OCI-LY7 (cell line): ENCODE measurements at regions not wholly inside any gene's neighbourhood (a gene's known extent, or its start where the extent isn't known, plus 50 kb on each side); places are given as distances from the start of the nearest gene placed in this dataset.
"Not testable (repeated sequence)": the region's sequence is repeated elsewhere in the genome, so short reads cannot be mapped to it uniquely, and the experiment has no call there.

Experiments used
- EZH2phosphoT487 ChIP-seq: fragments of 200-600 bp; sonication (generic); IDR thresholded peaks from 2 replicates; pipeline ENCODE4 v1.6.1; 2018; ENCODE audit warnings: low read depth, borderline replicate concordance, mild to moderate bottlenecking, mixed run types, antibody characterized with exemption, low read length, moderate library complexity, mixed read lengths
- TF ChIP-seq, protein P1 (sequence below): fragments of 200-600 bp; sonication (generic); conservative IDR thresholded peaks from 2 replicates; pipeline ENCODE4 v1.5.1; 2014; ENCODE audit warnings: mild to moderate bottlenecking, antibody characterized with exemption, low read length, moderate library complexity, mixed read lengths

DNA sequence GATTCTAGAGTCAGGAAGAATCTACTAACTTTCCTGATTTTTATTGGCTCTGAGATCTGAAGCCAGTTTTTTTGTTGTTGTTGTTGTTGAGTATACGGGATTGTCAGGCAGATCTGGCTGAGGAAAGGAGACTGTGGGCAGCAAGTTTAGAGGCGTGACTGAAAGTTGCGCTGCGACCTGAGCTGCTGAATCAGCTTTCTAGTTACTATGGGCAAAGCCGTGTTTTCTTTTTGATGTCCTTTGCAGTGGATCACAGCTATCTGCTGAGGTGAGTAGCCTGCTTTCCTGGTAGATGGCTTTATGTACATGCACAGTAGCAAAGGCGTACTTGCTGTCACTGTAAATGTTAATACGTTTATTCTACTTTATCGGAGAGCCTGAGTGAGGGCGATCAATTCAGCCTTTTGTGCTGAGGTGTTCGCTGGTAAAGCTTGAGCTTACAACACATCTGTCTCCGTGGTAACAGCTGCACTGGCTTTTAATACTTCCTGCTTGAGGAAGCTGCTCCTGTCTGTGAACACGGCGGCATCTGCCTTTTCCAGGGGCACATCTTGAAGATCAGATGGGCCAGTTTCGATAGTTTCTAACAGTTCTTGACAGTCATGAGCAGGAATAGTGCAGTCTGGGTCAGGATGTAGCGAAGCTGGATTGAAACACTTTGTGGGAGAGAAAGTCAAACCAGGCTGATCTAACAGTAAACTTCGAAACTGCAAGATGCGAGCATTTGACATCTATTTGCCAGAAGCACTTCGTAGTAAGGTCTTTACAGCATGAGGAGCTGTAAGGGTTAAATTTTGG, 118.9 kb downstream of the UNC93B1 start:
- TF ChIP-seq, protein P1, sequence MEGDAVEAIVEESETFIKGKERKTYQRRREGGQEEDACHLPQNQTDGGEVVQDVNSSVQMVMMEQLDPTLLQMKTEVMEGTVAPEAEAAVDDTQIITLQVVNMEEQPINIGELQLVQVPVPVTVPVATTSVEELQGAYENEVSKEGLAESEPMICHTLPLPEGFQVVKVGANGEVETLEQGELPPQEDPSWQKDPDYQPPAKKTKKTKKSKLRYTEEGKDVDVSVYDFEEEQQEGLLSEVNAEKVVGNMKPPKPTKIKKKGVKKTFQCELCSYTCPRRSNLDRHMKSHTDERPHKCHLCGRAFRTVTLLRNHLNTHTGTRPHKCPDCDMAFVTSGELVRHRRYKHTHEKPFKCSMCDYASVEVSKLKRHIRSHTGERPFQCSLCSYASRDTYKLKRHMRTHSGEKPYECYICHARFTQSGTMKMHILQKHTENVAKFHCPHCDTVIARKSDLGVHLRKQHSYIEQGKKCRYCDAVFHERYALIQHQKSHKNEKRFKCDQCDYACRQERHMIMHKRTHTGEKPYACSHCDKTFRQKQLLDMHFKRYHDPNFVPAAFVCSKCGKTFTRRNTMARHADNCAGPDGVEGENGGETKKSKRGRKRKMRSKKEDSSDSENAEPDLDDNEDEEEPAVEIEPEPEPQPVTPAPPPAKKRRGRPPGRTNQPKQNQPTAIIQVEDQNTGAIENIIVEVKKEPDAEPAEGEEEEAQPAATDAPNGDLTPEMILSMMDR = not testable (repeated sequence)
- TF ChIP-seq EZH2phosphoT487 = not testable (repeated sequence)
